Omental fat pad (tissue), 3 donors: ENCODE measurements at regions not wholly inside any gene's neighbourhood (a gene's known extent, or its start where the extent isn't known, plus 50 kb on each side); places are given as distances from the start of the nearest gene placed in this dataset.

Experiments
- ATAC-seq: fragments of 150-250 bp; one replicate; pipeline ENCODE4 v1.9.1; 2016; ENCODE audit warnings: mild to moderate bottlenecking, moderate library complexity; ENCODE audit not compliant: low FRiP score
- DNase-seq: peaks from one replicate; pipeline ENCODE4 v3.0.0-alpha.2; 2019; ENCODE audit warnings: low spot score
- TF ChIP-seq, protein P1 (sequence below), 3 donors: fragments of 450-650 bp; IDR thresholded peaks; one replicate each; pipeline ENCODE4 v1.5.1; 2016 to 2017; ENCODE audit warnings: antibody characterized with exemption in 3 of 3, mild to moderate bottlenecking in 3 of 3, moderate library complexity in 2 of 3

DNA sequence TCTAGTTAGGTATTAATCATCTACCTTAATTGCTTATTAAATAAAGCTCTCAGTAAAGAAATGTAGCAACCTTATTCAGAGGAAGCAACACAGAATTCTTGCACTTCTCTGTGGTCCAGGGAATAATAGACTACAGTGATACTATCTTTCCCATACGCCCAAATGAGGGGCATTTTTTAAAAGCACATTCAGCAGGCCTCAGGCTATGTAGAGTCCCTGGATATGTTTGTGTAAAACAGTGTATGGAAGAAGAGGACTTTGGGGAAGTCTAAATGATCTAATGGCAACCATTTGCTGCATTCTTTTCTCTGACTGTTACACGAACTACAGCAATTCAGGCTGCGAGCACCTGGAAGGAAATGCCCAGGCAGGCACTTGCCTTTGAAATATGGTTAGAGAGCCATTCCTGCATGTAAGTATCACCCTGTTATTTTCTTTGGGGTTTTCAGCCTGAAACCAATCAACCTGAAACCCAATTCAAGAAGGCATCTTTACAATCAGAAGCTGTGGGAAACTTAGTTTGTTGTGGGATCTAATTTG lies 1814.7 kb upstream of the CELF4 start:
- DNase-seq (no peak), ATAC-seq (no peak)
- TF ChIP-seq, protein P1, sequence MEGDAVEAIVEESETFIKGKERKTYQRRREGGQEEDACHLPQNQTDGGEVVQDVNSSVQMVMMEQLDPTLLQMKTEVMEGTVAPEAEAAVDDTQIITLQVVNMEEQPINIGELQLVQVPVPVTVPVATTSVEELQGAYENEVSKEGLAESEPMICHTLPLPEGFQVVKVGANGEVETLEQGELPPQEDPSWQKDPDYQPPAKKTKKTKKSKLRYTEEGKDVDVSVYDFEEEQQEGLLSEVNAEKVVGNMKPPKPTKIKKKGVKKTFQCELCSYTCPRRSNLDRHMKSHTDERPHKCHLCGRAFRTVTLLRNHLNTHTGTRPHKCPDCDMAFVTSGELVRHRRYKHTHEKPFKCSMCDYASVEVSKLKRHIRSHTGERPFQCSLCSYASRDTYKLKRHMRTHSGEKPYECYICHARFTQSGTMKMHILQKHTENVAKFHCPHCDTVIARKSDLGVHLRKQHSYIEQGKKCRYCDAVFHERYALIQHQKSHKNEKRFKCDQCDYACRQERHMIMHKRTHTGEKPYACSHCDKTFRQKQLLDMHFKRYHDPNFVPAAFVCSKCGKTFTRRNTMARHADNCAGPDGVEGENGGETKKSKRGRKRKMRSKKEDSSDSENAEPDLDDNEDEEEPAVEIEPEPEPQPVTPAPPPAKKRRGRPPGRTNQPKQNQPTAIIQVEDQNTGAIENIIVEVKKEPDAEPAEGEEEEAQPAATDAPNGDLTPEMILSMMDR (IDR thresholded peaks at IDR 0.05), result no peak

DNA sequence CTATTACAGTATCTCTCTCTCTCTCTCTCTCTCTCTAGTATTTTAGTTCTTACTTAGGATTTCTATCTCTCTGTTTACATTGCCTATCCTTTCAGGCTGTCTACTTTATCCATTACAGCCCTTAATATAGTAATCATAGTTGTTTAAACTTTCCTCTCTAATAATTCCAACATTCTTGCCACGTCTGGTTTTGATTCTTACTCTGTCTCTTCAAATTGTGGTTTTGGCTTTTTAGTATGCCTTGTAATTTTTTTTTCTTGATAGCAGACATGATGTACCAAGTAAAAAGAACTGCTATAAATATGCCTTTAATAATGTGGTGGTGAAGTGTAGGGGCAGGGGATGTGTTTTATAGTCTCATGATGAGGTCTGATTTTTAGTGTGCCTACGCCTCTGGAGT lies 1809.5 kb upstream of the CELF4 start:
- DNase-seq (no peak), ATAC-seq (no peak)
- TF ChIP-seq, protein P1 (IDR thresholded peaks at IDR 0.05), result no peak

DNA sequence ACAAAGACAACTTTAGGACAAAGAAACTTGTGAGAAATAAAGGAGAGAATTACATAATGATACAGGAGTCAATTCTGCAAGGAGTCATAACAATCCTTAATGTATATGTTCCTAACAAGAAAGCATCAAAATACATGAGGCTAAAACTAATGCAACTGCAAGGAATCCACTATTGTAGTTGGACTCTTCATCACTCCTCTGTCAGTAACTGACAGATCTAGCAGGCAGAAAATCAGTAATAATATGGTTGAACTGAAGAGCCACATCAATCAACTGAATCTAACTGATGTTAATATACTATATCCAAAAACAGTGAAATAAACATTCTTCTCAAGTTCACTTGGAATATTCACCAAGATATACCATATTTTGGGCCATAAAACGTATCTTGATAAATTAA lies 1806.4 kb upstream of the CELF4 start:
- ATAC-seq (no peak), DNase-seq (no peak)
- TF ChIP-seq, protein P1 (IDR thresholded peaks at IDR 0.05), result no peak

DNA sequence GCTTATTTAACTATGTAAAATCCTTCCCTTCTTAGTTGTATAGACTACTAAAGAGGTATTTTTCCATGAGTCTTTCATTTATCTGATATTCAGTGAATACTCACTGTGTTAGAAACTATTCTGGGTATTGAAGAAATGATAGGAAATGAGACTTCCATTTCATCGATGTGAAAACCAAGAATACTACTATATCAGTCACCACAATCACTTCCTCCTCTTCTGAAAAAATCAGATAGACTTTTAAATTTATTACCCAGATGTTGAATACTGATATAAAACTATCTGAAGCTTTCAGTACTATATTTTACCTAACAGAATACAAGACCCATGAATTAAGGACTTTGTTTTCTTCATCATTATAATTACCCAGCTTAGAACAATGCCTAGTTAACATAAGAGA lies 1801.1 kb upstream of the CELF4 start:
- DNase-seq (no peak), ATAC-seq (no peak)
- TF ChIP-seq, protein P1 (IDR thresholded peaks at IDR 0.05), result no peak

DNA sequence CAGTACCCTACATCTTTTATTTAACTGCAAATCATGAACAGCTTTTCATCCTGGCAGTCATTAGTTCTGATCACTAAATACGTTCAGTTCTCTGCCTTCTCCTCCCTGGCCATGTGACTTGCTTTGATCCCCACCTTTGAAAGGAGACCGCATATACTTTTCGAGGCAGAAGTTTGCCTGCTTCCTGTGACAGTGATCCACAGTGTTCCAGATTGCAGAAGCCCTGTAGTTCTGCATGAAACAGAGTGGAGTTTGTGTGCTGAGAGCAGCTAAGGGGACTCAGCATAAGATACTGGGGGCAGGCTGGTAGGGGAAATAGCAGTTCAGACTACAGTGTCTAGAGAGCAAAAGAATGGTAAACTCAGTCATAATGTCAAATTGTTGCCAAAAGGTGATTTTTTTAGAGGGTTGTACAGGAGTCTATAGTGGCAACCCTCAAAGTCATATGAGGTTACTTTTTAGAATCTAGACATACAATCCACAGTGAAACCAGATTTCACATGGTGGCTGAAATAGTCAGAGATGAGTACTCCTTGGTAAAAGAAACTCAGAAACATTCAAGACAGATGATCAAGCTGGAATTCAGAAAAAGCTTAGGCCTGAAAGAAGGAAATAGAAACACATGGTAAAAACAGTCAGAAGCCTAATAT lies 1800.4 kb upstream of the CELF4 start:
- no peak for ATAC-seq
- DNase-seq, result no peak
- TF ChIP-seq, protein P1 (IDR thresholded peaks at IDR 0.05), result no peak

DNA sequence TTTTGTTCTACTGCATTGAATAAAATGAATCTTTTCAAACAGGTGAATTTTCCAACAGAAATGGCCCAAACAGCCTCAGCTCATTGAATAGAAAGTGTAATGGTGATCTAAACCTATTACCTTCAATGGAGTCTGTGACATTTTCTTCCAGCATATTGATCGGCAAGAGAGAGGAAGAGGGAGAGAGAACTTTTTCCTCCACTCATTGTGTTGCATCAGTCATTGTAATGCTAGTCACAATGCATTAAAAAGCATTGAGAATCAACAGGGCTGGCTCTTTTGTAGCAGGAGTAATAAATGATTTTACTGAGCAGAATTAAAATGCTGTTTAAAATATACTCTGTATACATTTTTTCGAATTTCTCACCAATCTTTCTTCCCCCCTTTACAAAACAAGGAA lies 1794.5 kb upstream of the CELF4 start:
- no peak for DNase-seq
- no peak for ATAC-seq
- TF ChIP-seq, protein P1 (IDR thresholded peaks at IDR 0.05), result no peak

DNA sequence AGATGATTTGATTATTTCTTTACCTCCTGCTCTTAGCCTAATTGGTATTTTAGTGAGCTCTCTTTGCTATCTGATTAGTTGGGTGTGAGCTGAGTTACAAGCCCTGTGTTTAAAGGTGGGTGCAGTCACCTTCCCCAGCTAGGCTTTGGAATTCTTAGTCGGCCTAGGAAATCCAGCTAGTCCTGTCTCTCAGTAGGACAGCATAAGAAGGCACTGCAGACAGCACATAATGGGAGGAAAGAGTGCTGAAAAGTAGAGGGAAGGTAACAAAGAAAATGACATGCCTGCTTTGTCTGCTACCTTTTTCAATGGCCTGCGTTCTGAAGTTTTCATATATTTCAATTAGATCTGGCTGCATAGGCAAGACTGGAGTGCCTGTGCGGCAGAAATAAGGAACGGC lies 1794.0 kb upstream of the CELF4 start:
- no peak for DNase-seq
- TF ChIP-seq, protein P1 (IDR thresholded peaks at IDR 0.05), result no peak
- ATAC-seq, result no peak
